Suprapubic skin (tissue), 4 donors: ENCODE measurements at regions not wholly inside any gene's neighbourhood (a gene's known extent, or its start where the extent isn't known, plus 50 kb on each side); places are given as distances from the start of the nearest gene placed in this dataset.

ENCODE experiments used
- CTCF ChIP-seq, 2 donors: fragments of 200-600 bp in 1 of 2; fragments of 450-650 bp in 1 of 2; sonication (generic) in 1 of 2; IDR thresholded peaks; one replicate each; pipeline ENCODE4 v1.5.1; 2016 to 2019; ENCODE audit warnings: antibody characterized with exemption in 2 of 2, mild to moderate bottlenecking in 1 of 2, moderate library complexity in 1 of 2
- POLR2A ChIP-seq, 2 donors: fragments of 450-650 bp; IDR thresholded peaks; one replicate each; pipeline ENCODE4 v1.6.1; 2017; ENCODE audit warnings: antibody characterized with exemption in 2 of 2, mild to moderate bottlenecking in 2 of 2, moderate library complexity in 2 of 2
- POLR2AphosphoS5 ChIP-seq, 3 donors: sonication (generic); formaldehyde crosslinking; IDR thresholded peaks; one replicate each; pipeline ENCODE4 v1.6.1; 2017; ENCODE audit warnings: antibody characterized with exemption in 3 of 3

GRCh38 chr3:1037631-1038030, 55.2 kb upstream of the CNTN6 start:
- TF ChIP-seq POLR2A (IDR thresholded peaks at IDR 0.05) (no peak), CTCF (IDR thresholded peaks at IDR 0.05) (no peak), POLR2AphosphoS5 (IDR thresholded peaks at IDR 0.05) (no peak)
